ENCODE measurements at regions not wholly inside any gene's neighbourhood (a gene's known extent, or its start where the extent isn't known, plus 50 kb on each side); places are given as distances from the start of the nearest gene placed in this dataset.

DNA sequence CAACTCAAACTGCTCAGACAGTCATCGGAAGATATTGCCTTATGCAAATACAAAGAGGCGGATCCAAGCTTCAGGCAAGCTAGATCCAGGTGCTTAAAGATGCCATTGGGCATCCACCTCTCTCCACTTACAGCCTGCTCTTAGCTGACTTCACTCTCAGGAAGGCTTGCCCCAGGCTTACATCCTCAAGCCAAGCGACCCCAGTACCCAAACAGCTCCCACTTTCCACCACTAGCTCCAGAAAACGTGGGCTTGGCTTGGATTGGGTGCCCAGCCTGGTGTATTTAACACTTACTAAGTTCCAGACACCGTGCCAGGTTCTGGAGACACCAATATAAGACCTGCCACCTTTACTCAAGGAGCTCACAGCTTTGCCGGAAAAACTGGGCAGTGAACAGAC is 142.1 kb upstream of the VSTM2B start:
- Histone ChIP-seq H3K27me3 (replicated peaks in 1 of 4; ENCODE audit: control insufficient read depth in 3 of 4, extremely low read depth in 1 of 4, insufficient read depth in 3 of 4, low read length in 3 of 4) (no peaks in the 10 kb centered on the region), H4K8ac (ENCODE audit: extremely low read depth, insufficient read depth, low read length) (no peak overlapping the region), H3K9ac (replicated peaks in 1 of 4; ENCODE audit: extremely low read depth in 1 of 4, low read depth in 3 of 4, low read length in 3 of 4) (no peak overlapping the region), H3K27ac (ENCODE audit: low read depth, low read length) (no peak overlapping the region), H2BK15ac (ENCODE audit: low read length) (no peak overlapping the region), H2BK12ac (ENCODE audit: low read depth, low read length) (no peak overlapping the region), H3K79me2 (ENCODE audit: control insufficient read depth in 1 of 2, insufficient read depth in 2 of 2, low read length in 2 of 2) (no peaks in the 10 kb centered on the region), H3K4me2 (ENCODE audit: insufficient read depth in 1 of 2, low read depth in 2 of 2, low read length in 2 of 2) (no peak overlapping the region), H3K23ac (ENCODE audit: insufficient read length) (no peak overlapping the region), H2AK5ac (ENCODE audit: low read depth, low read length) (no peak overlapping the region), H3K79me1 (ENCODE audit: low read depth, low read length) (no peaks in the 10 kb centered on the region), H3K23me2 (ENCODE audit: low read depth, low read length) (no peaks in the 10 kb centered on the region), H4K20me1 (replicated peaks in 1 of 2; ENCODE audit: control insufficient read depth in 1 of 2, insufficient read depth in 2 of 2, low read length in 2 of 2) (no peaks in the 10 kb centered on the region), H2BK20ac (ENCODE audit: low read length) (no peak overlapping the region), H2BK120ac (replicated peaks; ENCODE audit: low read depth, low read length) (no peak overlapping the region), H4K91ac (replicated peaks; ENCODE audit: insufficient read length, low read length) (no peak overlapping the region), H4K5ac (ENCODE audit: insufficient read length, low read depth, low read length) (no peak overlapping the region), H3K4ac (replicated peaks; ENCODE audit: insufficient read length, low read depth, low read length) (no peak overlapping the region), H2BK5ac (ENCODE audit: low read depth, low read length) (no peak overlapping the region), H3K4me1 (replicated peaks in 1 of 4; ENCODE audit: control insufficient read depth in 3 of 4, insufficient read depth in 4 of 4, low read length in 3 of 4) (peaks cover 0 to 4% (median 2%) of the 10 kb centered on the region in 4 experiments; a peak in 3 of 7 replicates), H2AFZ (ENCODE audit: low read length) (no peak overlapping the region), H3K36me3 (ENCODE audit: control insufficient read depth in 2 of 4, insufficient read depth in 4 of 4, low read length in 3 of 4) (no peaks in the 10 kb centered on the region), H3K4me3 (ENCODE audit: extremely low read depth in 1 of 4, insufficient read depth in 2 of 4, low read depth in 3 of 4, low read length in 4 of 4) (no peak overlapping the region), H3K56ac (replicated peaks; ENCODE audit: insufficient read length, low read depth, low read length) (no peak overlapping the region), H3K14ac (ENCODE audit: insufficient read length) (no peak overlapping the region), H3K9me3 (ENCODE audit: insufficient read depth in 2 of 2, low read depth in 1 of 2, low read length in 1 of 2) (no peaks in the 10 kb centered on the region), H3K18ac (ENCODE audit: extremely low read depth, low read length) (no peak overlapping the region)
- 89% methylated on average over 6 of the region's 6 CpGs; no CpG with 5 or more reads in 1 of the 2 experiments for WGBS, 2 experiments (ENCODE audit: extremely low coverage in 1 of 2, insufficient coverage in 1 of 2, insufficient read length in 1 of 2, insufficient replicate concordance in 2 of 2, low coverage in 1 of 2, low lambda C conversion rate in 2 of 2, missing lambda C conversion rate in 1 of 2)
- DNase-seq (ENCODE audit: low read depth in 1 of 2, low spot score in 2 of 2) (no peak), FAIRE-seq (no peak)
- CTCF ChIA-PET (ENCODE audit: partially characterized antibody), result interaction anchor here (0.6 to 4.3 kb wide), 6 partner anchors 10 to 725 kb away, joined by 3 to 28 read pairs (median 4); no protein-coding TSS in a partner anchor
- POLR2A ChIA-PET (ENCODE audit: partially characterized antibody), result no interaction called here
- TF ChIP-seq KDM4A (IDR thresholded peaks at IDR 0.05; ENCODE audit: low read depth, low read length, severe bottlenecking) (no peak), ATF3 (IDR thresholded peaks at IDR 0.05; ENCODE audit: insufficient read depth, low read depth, low read length) (no peak), PHF8 (conservative IDR thresholded peaks at IDR 0.05; ENCODE audit: low read depth, low read length) (no peak), CREB1 (IDR thresholded peaks at IDR 0.05) (no peak), CTBP2 (IDR thresholded peaks at IDR 0.05; ENCODE audit: borderline replicate concordance, insufficient read depth, insufficient read length, low read length) (no peak)
